ENCODE measurements at regions not wholly inside any gene's neighbourhood (a gene's known extent, or its start where the extent isn't known, plus 50 kb on each side); places are given as distances from the start of the nearest gene placed in this dataset.

DNA sequence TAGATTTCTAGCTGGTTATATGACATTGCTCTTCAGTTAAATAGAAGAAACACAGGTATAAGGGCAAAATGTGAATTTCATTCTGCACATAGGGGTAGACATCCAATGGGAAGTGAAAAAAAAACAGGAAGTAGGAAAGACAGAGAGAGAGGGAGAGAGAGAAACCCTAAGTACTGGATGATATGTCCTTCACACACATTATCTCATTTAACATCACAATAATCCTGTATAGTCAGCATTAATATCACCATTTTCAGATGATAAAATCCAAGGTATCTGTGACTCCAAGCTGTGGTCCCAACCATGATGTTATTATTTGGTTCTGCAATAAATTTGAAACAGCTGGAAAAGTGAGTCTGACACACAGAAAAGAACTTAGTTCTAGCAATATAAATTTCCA, 759.9 kb downstream of the SATB2 start:
- Histone ChIP-seq H3K4me1 (ENCODE audit: control insufficient read depth in 1 of 2, insufficient read depth in 2 of 2, low read depth in 1 of 2, low read length in 1 of 2) (no peaks in the 10 kb centered on the region), H3K27ac (ENCODE audit: low read depth in 2 of 2, low read length in 1 of 2) (no peak overlapping the region), H3K4me3 (ENCODE audit: low read depth in 2 of 2, low read length in 1 of 2) (no peak overlapping the region), H3K79me2 (ENCODE audit: insufficient read depth) (no peaks in the 10 kb centered on the region), H3K9me2 (no peaks in the 10 kb centered on the region), H4K20me1 (ENCODE audit: insufficient read depth) (no peaks in the 10 kb centered on the region), H3K9ac (no peak overlapping the region), H3K36me3 (replicated peaks in 1 of 2; ENCODE audit: control insufficient read depth in 1 of 2, insufficient read depth in 2 of 2, low read length in 1 of 2) (no peaks in the 10 kb centered on the region), H3F3A (replicated peaks; ENCODE audit: insufficient read depth) (no peaks in the 10 kb centered on the region), H3K27me3 (ENCODE audit: insufficient read depth) (no peaks in the 10 kb centered on the region), H3K4me2 (no peak overlapping the region), H3K9me3 (no peaks in the 10 kb centered on the region), H2AFZ (ENCODE audit: low read depth) (no peak overlapping the region)
- no peak for DNase-seq
- ChIA-PET CTCF (interaction anchor here (1.2 kb wide), 1 partner anchor 40 kb away, joined by 3 read pairs; no protein-coding TSS in a partner anchor), POLR2A (no interaction called here)
- TF ChIP-seq MEF2A (IDR thresholded peaks at IDR 0.05; ENCODE audit: borderline replicate concordance, low read depth) (no peak), POLR2AphosphoS5 (IDR thresholded peaks at IDR 0.05; ENCODE audit: low read depth, low read length) (no peak), MAX (IDR thresholded peaks at IDR 0.05; ENCODE audit: low read depth) (no peak), USF2 (IDR thresholded peaks at IDR 0.05; ENCODE audit: borderline replicate concordance, low read depth, low read length) (no peak), FOXM1 (IDR thresholded peaks at IDR 0.05; ENCODE audit: low read depth) (no peak), RCOR1 (IDR thresholded peaks at IDR 0.05; ENCODE audit: low read length) (no peak), JUND (IDR thresholded peaks at IDR 0.05) (no peak), TAF1 (IDR thresholded peaks at IDR 0.05; ENCODE audit: borderline replicate concordance, low read depth, low read length) (no peak), NFIC (IDR thresholded peaks at IDR 0.05; ENCODE audit: borderline replicate concordance) (no peak), MXI1 (IDR thresholded peaks at IDR 0.05; ENCODE audit: low read depth, low read length) (no peak), FOSL2 (IDR thresholded peaks at IDR 0.05; ENCODE audit: borderline replicate concordance, low read depth) (no peak)
- TF ChIP-seq, protein P1, sequence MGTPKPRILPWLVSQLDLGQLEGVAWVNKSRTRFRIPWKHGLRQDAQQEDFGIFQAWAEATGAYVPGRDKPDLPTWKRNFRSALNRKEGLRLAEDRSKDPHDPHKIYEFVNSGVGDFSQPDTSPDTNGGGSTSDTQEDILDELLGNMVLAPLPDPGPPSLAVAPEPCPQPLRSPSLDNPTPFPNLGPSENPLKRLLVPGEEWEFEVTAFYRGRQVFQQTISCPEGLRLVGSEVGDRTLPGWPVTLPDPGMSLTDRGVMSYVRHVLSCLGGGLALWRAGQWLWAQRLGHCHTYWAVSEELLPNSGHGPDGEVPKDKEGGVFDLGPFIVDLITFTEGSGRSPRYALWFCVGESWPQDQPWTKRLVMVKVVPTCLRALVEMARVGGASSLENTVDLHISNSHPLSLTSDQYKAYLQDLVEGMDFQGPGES (IDR thresholded peaks at IDR 0.05; ENCODE audit: low read depth, low read length), result no peak

DNA sequence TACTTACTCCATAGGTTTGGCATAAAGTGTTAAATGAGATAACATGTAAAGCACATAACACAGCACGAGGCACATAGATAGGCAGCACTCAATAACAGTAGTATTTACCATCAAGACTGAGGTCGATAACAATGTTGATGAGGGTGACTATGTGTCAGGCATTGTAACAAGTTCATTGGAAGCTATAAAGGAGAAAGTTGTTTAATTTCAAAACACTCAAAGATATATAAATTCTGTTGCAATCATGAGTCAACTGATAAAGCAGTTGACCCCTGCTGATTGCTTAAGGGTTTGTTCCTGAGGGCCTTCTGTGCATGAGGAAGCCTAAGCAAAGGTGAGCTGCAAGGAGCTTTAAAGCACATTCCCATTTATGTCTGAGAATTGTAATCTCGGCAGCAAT, 760.5 kb downstream of the SATB2 start:
- CTCF ChIA-PET, result no interaction called here

More for the DNA sequence above, 760.5 kb downstream of the SATB2 start:
- Histone ChIP-seq H3F3A (replicated peaks; ENCODE audit: insufficient read depth) (no peaks in the 10 kb centered on the region), H3K4me3 (ENCODE audit: low read depth in 2 of 2, low read length in 1 of 2) (no peak overlapping the region), H3K9me3 (no peaks in the 10 kb centered on the region), H2AFZ (ENCODE audit: low read depth) (no peak overlapping the region), H3K9me2 (no peaks in the 10 kb centered on the region), H3K36me3 (replicated peaks in 1 of 2; ENCODE audit: control insufficient read depth in 1 of 2, insufficient read depth in 2 of 2, low read length in 1 of 2) (no peaks in the 10 kb centered on the region), H3K4me2 (no peak overlapping the region), H3K79me2 (ENCODE audit: insufficient read depth) (no peaks in the 10 kb centered on the region), H3K4me1 (ENCODE audit: control insufficient read depth in 1 of 2, insufficient read depth in 2 of 2, low read depth in 1 of 2, low read length in 1 of 2) (no peaks in the 10 kb centered on the region), H3K27ac (ENCODE audit: low read depth in 2 of 2, low read length in 1 of 2) (no peak overlapping the region), H3K27me3 (ENCODE audit: insufficient read depth) (no peaks in the 10 kb centered on the region), H4K20me1 (ENCODE audit: insufficient read depth) (no peaks in the 10 kb centered on the region), H3K9ac (no peak overlapping the region)
- DNase-seq, result no peak
- POLR2A ChIA-PET, result no interaction called here
- TF ChIP-seq PBX3 (IDR thresholded peaks at IDR 0.05) (no peak), USF2 (IDR thresholded peaks at IDR 0.05; ENCODE audit: borderline replicate concordance, low read depth, low read length) (no peak), SMC3 (IDR thresholded peaks at IDR 0.05; ENCODE audit: low read depth, low read length) (no peak), JUND (IDR thresholded peaks at IDR 0.05) (no peak), TCF12 (IDR thresholded peaks at IDR 0.05) (no peak), REST (IDR thresholded peaks at IDR 0.05; ENCODE audit: low read depth, low read length) (no peak), POLR2AphosphoS5 (IDR thresholded peaks at IDR 0.05; ENCODE audit: low read depth, low read length) (no peak)
- WGBS (ENCODE audit: low lambda C conversion rate), result 17% methylated on average over 3 of the region's 3 CpGs
